ENCODE measurements at regions not wholly inside any gene's neighbourhood (a gene's known extent, or its start where the extent isn't known, plus 50 kb on each side); places are given as distances from the start of the nearest gene placed in this dataset.
"Not testable (repeated sequence)": the region's sequence is repeated elsewhere in the genome, so short reads cannot be mapped to it uniquely, and the experiment has no call there.

DNA sequence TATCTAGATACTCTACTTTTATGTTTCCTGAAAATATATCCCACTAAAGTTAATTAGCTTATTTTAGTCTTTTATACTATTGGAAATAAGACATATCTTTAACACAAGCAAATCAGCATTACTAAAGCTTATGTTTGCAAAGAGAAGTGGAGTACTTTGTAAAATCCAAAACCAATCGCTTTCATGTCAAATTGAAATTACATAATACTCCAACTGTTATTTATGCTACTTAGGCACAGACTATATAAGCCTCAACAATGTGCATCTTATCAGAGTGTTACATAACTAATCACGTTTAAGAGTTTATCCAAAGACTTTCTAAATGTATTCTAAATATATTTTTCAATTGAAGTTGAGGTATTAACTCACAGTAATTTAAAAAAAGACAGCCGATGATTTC, 200.0 kb downstream of the PCDH20 start:
- no peak for DNase-seq (ENCODE audit: low spot score)
- in situ Hi-C loops (cut with MboI; ENCODE audit: low sequenced_read_pairs, unreplicated experiment), result no loop called here
- TF ChIP-seq CTCF (IDR thresholded peaks at IDR 0.05; ENCODE audit: borderline replicate concordance, control extremely low read depth, extremely low read depth, insufficient read depth, missing control alignments), result no peak

DNA sequence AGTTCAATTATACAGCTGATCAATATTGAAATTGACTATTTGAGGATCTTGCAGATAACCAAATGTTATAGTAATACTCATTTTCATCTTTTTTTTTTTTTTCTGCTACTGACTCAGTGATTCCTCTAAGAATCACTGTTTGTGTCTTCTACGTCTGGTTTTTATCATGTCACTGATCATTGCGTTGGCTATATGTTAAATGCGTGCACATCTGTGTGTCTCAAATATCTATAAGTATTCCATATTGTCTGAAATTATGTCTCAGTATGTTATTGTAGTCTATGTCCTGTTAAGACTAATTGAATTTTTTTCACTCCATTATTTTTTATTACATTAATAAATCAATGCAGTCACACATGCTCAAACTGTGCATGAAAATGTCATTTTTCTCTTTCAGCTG, 200.5 kb downstream of the PCDH20 start:
- in situ Hi-C loops (cut with MboI; ENCODE audit: low sequenced_read_pairs, unreplicated experiment), result no loop called here
- no peak for DNase-seq (ENCODE audit: low spot score)
- TF ChIP-seq CTCF (IDR thresholded peaks at IDR 0.05; ENCODE audit: borderline replicate concordance, control extremely low read depth, extremely low read depth, insufficient read depth, missing control alignments), result no peak

DNA sequence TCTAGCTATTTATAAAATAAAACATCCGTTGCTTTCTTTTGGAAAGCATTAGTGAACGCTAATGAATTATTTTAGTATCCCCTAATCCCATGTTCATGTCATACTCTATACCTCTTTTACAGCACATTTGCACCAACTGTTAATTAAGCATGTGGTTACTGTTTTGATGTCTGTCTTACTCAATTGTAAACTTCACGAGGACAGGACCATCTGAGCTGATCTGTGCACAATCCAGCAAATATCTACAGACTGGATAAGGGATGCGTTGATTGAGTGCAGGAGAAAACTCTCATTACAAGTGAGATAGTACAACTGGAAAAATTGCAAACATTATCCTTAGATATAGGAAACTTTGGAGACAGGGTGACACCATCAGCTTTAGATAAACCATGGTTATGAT, 201.1 kb downstream of the PCDH20 start:
- no peak for DNase-seq (ENCODE audit: low spot score)
- TF ChIP-seq CTCF (IDR thresholded peaks at IDR 0.05; ENCODE audit: borderline replicate concordance, control extremely low read depth, extremely low read depth, insufficient read depth, missing control alignments), result no peak
- in situ Hi-C loops (cut with MboI; ENCODE audit: low sequenced_read_pairs, unreplicated experiment), result no loop called here

DNA sequence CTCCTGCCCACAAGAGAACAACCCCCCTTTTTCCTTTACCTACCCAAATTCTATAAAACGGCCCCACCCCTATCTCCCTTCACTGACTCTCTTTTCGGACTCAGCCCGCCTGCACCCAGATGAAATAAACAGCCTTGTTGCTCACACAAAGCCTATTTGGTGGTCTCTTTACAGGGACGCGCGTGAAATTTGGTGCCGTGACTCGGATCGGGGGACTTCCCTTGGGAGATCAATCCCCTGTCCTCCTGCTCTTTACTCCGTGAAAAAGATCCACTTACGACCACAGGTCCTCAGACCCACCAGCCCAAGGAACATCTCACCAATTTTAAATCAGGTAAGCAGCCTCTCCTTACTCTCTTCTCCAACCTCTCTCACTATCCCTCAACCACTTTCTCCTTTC, 209.8 kb downstream of the PCDH20 start:
- in situ Hi-C loops (cut with MboI; ENCODE audit: low sequenced_read_pairs, unreplicated experiment); DNase-seq (ENCODE audit: low spot score): not testable (repeated sequence)

- in situ Hi-C loops (cut with MboI; ENCODE audit: low sequenced_read_pairs, unreplicated experiment), result no loop called here
- TF ChIP-seq CTCF (IDR thresholded peaks at IDR 0.05; ENCODE audit: borderline replicate concordance, control extremely low read depth, extremely low read depth, insufficient read depth, missing control alignments), result no peak
- DNase-seq (ENCODE audit: low spot score), result no peak
Measured at GRCh38 chr13:61204025-61204424, 211.6 kb downstream of the PCDH20 start.

- DNase-seq (ENCODE audit: low spot score), result no peak
- TF ChIP-seq CTCF (IDR thresholded peaks at IDR 0.05; ENCODE audit: borderline replicate concordance, control extremely low read depth, extremely low read depth, insufficient read depth, missing control alignments), result no peak
- in situ Hi-C loops (cut with MboI; ENCODE audit: low sequenced_read_pairs, unreplicated experiment), result no loop called here
Measured at GRCh38 chr13:61202042-61202441, 213.6 kb downstream of the PCDH20 start.

- in situ Hi-C loops (cut with MboI; ENCODE audit: low sequenced_read_pairs, unreplicated experiment), result no loop called here
- no peak for DNase-seq (ENCODE audit: low spot score)
- TF ChIP-seq CTCF (IDR thresholded peaks at IDR 0.05; ENCODE audit: borderline replicate concordance, control extremely low read depth, extremely low read depth, insufficient read depth, missing control alignments), result no peak
Measured at GRCh38 chr13:61192826-61193225, 222.8 kb downstream of the PCDH20 start.

All from GM13976 (cell line).